Spinal cord (tissue), 9 donors: ENCODE measurements at regions not wholly inside any gene's neighbourhood (a gene's known extent, or its start where the extent isn't known, plus 50 kb on each side); places are given as distances from the start of the nearest gene placed in this dataset.
A peak's percentile ranks its signal among the peaks of the same experiment; 100 is the strongest.

Experiments
- DNase-seq, 6 donors: peaks; one replicate each; pipeline versions ENCODE4 v3.0.0 to v3.0.0-alpha.2; 2013 to 2015; ENCODE audit warnings: low spot score in 6 of 6, low read depth in 4 of 6
- H3K27ac ChIP-seq: one replicate; pipeline ENCODE4 v1.5.1; 2013; ENCODE audit warnings: low read depth, low read length, control low read depth
- H3K27me3 ChIP-seq: one replicate; pipeline ENCODE4 v1.6.1; 2013; ENCODE audit warnings: low read length; ENCODE audit not compliant: control insufficient read depth, insufficient read depth
- H3K36me3 ChIP-seq: one replicate; pipeline ENCODE4 v1.6.1; 2013; ENCODE audit warnings: low read length; ENCODE audit not compliant: control insufficient read depth, insufficient read depth
- H3K4me1 ChIP-seq: one replicate; pipeline ENCODE4 v1.6.1; 2013; ENCODE audit warnings: low read length; ENCODE audit not compliant: control insufficient read depth, insufficient read depth
- H3K4me3 ChIP-seq: one replicate; pipeline ENCODE4 v1.5.1; 2013; ENCODE audit warnings: low read depth, low read length, control low read depth
- H3K9me3 ChIP-seq: one replicate; pipeline ENCODE4 v1.6.1; 2013; ENCODE audit warnings: low read length; ENCODE audit not compliant: control insufficient read depth, insufficient read depth
- WGBS: methylation state at CpG from one replicate; pipeline ENCODE4 v1.1.5; 2013; ENCODE audit warnings: missing lambda C conversion rate; ENCODE audit not compliant: insufficient coverage; 5-methylcytosine and 5-hydroxymethylcytosine counted together
- donor health status: healthy.

DNA sequence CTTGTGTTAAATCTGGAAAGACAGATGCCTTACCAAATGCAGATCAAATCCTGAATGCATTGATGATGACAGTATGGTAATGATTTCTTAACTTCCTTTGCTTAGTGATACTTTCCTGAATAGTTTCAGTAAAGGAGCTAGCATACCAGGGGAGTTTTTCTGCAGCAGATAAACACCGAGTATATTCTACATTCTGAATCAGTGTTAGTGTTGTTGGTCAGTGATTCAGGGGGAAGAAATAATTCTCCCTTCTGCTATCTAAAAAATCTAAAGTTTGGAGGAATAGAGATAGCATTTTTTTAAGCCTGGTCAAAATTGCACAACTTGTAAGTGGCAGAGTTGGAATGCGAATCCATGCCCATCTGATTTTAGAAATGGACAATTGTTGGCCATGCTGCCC lies 512.2 kb upstream of the MARCKS start:
- Histone ChIP-seq H3K27ac (no peak overlapping the region), H3K4me3 (no peak overlapping the region), H3K9me3 (no peaks in the 10 kb centered on the region), H3K4me1 (no peaks in the 10 kb centered on the region), H3K27me3 (no peaks in the 10 kb centered on the region), H3K36me3 (no peaks in the 10 kb centered on the region)
- no peak for DNase-seq
- 86% methylated on average over 1 of the region's 2 CpGs for WGBS

GRCh38 chr6:113347436-113347835 lies 509.7 kb upstream of the MARCKS start:
- Histone ChIP-seq H3K36me3 (no peaks in the 10 kb centered on the region), H3K27ac (no peak overlapping the region), H3K4me1 (no peaks in the 10 kb centered on the region), H3K27me3 (no peaks in the 10 kb centered on the region), H3K9me3 (no peaks in the 10 kb centered on the region), H3K4me3 (no peak overlapping the region)
- no CpG with 5 or more reads among the region's 3 CpGs for WGBS
- DNase-seq: peak in 1 of 6 donors; percentile 81

DNA sequence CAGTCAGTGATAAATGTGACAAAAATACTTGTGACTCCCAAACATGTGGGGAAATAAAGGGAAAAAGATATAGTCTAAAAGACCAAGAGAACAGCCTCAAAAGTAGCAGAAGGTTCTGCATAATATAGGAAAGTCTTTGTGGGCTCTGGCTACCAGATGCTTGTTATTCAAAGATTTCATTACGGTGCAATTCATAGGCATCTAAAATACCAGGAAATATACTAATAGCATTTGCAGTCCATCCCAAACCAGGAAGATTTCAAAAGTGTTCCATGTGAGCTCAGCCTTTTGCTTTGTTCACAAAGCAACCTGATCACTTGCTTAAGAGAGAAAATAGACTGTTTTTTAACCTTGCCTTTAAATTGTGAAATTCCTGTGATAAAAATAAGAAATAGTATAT lies 506.7 kb upstream of the MARCKS start:
- no peaks in the 10 kb centered on the region for H3K36me3 ChIP-seq
- no peaks in the 10 kb centered on the region for H3K4me1 ChIP-seq
- no CpG with 5 or more reads among the region's 1 CpG for WGBS
- no peak for DNase-seq
- H3K4me3 ChIP-seq: no peak overlapping the region
- no peak overlapping the region for H3K27ac ChIP-seq
- H3K9me3 ChIP-seq: no peaks in the 10 kb centered on the region
- no peaks in the 10 kb centered on the region for H3K27me3 ChIP-seq

DNA sequence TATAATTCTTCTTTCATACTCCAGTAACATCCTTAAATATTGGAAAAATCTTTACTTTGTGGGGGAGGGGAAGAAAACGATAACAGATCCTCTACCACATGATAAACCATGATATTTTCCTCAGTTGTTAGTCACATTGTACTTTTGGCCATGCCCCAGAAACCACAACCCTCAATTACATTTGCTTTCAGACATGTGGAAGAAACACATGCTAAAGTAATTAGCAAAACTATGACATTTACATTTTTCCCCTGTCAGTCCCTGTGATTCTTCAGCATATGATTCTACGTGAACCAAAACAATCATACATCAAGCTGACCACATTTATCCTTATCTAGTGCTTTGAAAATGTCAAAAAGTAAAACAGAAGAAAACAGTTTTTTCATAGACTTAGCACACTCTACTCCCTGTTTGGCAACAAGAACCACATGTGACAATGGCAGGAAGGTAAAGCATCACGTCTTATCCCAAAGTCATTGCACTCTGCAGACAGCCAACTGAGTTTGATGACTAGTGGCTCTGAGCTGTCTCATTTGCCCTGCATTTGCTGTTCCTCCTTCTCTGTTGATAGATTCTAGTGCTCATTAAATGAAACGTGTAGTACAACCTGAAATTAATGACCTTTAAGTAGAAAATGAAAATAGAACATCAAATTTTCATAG lies 505.8 kb upstream of the MARCKS start:
- H3K36me3 ChIP-seq: no peaks in the 10 kb centered on the region
- 92% methylated on average over 2 of the region's 4 CpGs for WGBS
- H3K4me1 ChIP-seq: no peaks in the 10 kb centered on the region
- peak in 1 of 6 donors; percentile 81 for DNase-seq
- H3K9me3 ChIP-seq: no peaks in the 10 kb centered on the region
- no peak overlapping the region for H3K27ac ChIP-seq
- no peaks in the 10 kb centered on the region for H3K27me3 ChIP-seq
- no peak overlapping the region for H3K4me3 ChIP-seq

DNA sequence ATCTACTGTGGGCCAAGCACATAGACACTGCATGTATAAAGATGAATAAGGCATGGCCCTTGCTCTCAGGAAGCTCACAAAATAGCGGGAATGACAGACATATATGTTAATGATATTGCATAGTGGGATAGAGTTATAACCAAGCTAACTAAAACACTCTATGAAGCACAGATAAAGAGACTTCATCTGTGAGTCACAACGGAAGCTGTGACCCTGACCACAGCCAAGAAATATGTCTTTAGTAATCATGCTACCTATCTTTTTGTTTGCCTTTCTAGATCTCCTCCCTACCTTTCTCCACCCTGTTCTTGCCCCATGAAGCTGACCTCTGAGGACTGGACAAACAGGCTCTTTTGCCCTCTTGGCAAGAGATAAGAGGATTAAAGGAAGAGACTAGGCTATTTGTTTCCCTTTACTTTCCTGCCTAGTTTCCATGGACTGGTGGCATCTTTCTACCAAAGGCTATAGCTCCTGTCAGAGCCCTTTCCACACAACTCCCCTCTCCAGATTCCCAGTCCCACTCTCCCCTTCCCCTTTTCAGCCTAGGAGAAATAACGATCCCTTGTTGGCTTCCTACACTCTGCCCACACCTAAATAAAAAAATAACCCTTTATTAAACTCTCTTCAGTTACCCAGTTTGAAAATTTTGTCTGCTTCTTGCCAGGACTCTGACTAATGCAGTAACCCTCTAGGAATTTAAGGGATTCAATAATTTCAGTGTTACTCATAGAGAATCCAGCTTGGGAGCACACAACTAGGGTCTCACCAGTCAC lies 504.9 kb upstream of the MARCKS start:
- DNase-seq: no peak
- Histone ChIP-seq H3K4me3 (no peak overlapping the region), H3K27ac (no peak overlapping the region), H3K36me3 (no peaks in the 10 kb centered on the region), H3K27me3 (no peaks in the 10 kb centered on the region), H3K9me3 (no peaks in the 10 kb centered on the region), H3K4me1 (no peaks in the 10 kb centered on the region)
- 100% methylated on average over 1 of the region's 3 CpGs for WGBS

GRCh38 chr6:113352831-113353230 lies 504.3 kb upstream of the MARCKS start:
- Histone ChIP-seq H3K36me3 (no peaks in the 10 kb centered on the region), H3K4me3 (no peak overlapping the region), H3K27ac (no peak overlapping the region), H3K27me3 (no peaks in the 10 kb centered on the region), H3K9me3 (no peaks in the 10 kb centered on the region), H3K4me1 (no peaks in the 10 kb centered on the region)
- DNase-seq: no peak
- no CpG with 5 or more reads among the region's 3 CpGs for WGBS

- Histone ChIP-seq H3K27ac (no peak overlapping the region), H3K9me3 (no peaks in the 10 kb centered on the region), H3K4me1 (no peaks in the 10 kb centered on the region), H3K27me3 (no peaks in the 10 kb centered on the region), H3K4me3 (no peak overlapping the region), H3K36me3 (no peaks in the 10 kb centered on the region)
- no peak for DNase-seq
- WGBS: 80% methylated on average over 1 of the region's 2 CpGs
Observed at GRCh38 chr6:113353392-113353791, 503.8 kb upstream of the MARCKS start.

DNA sequence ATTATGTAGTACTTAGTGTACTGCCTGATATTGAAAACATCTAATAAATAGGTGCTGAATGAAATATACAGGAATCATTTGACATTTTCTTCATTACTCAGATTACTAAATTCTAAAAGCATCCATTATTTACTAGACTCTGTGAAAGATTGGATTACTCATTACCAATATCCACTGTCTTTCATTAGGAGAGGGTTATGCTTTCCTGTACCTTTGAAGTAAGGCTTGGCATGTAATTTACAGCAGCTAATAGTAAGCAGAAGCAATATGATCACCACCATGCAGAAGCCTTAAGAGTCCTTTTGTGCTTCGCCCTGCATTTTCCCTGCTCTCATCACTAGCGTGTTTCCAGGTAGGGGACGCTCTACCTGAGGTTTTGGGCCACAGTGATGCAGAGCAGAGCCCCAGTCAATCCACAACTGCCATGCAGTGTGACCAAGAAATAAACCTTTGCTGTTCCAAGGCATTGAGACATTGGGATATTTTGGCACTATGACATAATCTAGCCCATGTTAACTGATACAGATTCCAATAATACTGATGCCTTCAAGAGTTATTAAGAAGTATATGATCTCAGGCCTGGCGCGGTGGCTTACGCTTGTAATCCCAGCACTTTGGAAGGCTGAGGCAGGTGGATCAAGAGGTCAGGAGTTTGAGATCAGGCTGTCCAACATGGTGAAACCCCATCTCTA lies 502.8 kb upstream of the MARCKS start:
- DNase-seq: no peak
- Histone ChIP-seq H3K4me1 (no peaks in the 10 kb centered on the region), H3K27me3 (no peaks in the 10 kb centered on the region), H3K9me3 (no peaks in the 10 kb centered on the region), H3K4me3 (no peak overlapping the region), H3K27ac (no peak overlapping the region), H3K36me3 (no peaks in the 10 kb centered on the region)
- WGBS: 97% methylated on average over 3 of the region's 6 CpGs

- Histone ChIP-seq H3K4me1 (no peaks in the 10 kb centered on the region), H3K9me3 (no peaks in the 10 kb centered on the region), H3K36me3 (no peaks in the 10 kb centered on the region), H3K4me3 (no peak overlapping the region), H3K27me3 (no peaks in the 10 kb centered on the region), H3K27ac (no peak overlapping the region)
- 88% methylated on average over 1 of the region's 1 CpG for WGBS
- no peak for DNase-seq
Observed at GRCh38 chr6:113356139-113356538, 501.0 kb upstream of the MARCKS start.
